ENCODE measurements at regions not wholly inside any gene's neighbourhood (a gene's known extent, or its start where the extent isn't known, plus 50 kb on each side); places are given as distances from the start of the nearest gene placed in this dataset.

GRCh38 chr7:46539892-46540483, 618.9 kb upstream of the IGFBP3 start:
- no peak overlapping the region for H2BK120ac ChIP-seq (replicated peaks; ENCODE audit: low read depth, low read length)
- H3K4me2 ChIP-seq (ENCODE audit: insufficient read depth in 1 of 2, low read depth in 2 of 2, low read length in 2 of 2): peak overlapping the region in 1 of 2 experiments; percentile 40; a peak in 1 of 4 replicates
- peaks cover 0 to 8% of the 10 kb centered on the region in 2 experiments; a peak in 1 of 4 replicates for H3K9me3 ChIP-seq (ENCODE audit: insufficient read depth in 2 of 2, low read depth in 1 of 2, low read length in 1 of 2)
- no peak overlapping the region for H3K9ac ChIP-seq (replicated peaks in 1 of 4; ENCODE audit: extremely low read depth in 1 of 4, low read depth in 3 of 4, low read length in 3 of 4)
- H4K91ac ChIP-seq (replicated peaks; ENCODE audit: insufficient read length, low read length): no peak overlapping the region
- no peak overlapping the region for H3K27ac ChIP-seq (ENCODE audit: low read depth, low read length)
- DNase-seq (ENCODE audit: low read depth in 1 of 2, low spot score in 2 of 2): peak; percentile 31 to 58
- H3K36me3 ChIP-seq (ENCODE audit: control insufficient read depth in 2 of 4, insufficient read depth in 4 of 4, low read length in 3 of 4): no peaks in the 10 kb centered on the region
- H4K20me1 ChIP-seq (replicated peaks in 1 of 2; ENCODE audit: control insufficient read depth in 1 of 2, insufficient read depth in 2 of 2, low read length in 2 of 2): no peaks in the 10 kb centered on the region
- no peak overlapping the region for H3K14ac ChIP-seq (ENCODE audit: insufficient read length)
- no peak overlapping the region for H4K5ac ChIP-seq (ENCODE audit: insufficient read length, low read depth, low read length)
- H3K79me2 ChIP-seq (ENCODE audit: control insufficient read depth in 1 of 2, insufficient read depth in 2 of 2, low read length in 2 of 2): no peaks in the 10 kb centered on the region
- WGBS, 2 experiments (ENCODE audit: extremely low coverage in 1 of 2, insufficient coverage in 1 of 2, insufficient read length in 1 of 2, insufficient replicate concordance in 2 of 2, low coverage in 1 of 2, low lambda C conversion rate in 2 of 2, missing lambda C conversion rate in 1 of 2): 86% methylated on average over 5 of the region's 5 CpGs; no CpG with 5 or more reads in 1 of the 2 experiments
- no peak overlapping the region for H3K23ac ChIP-seq (ENCODE audit: insufficient read length)
- H2BK12ac ChIP-seq (ENCODE audit: low read depth, low read length): no peak overlapping the region
- peaks cover 0 to 15% (median 6%) of the 10 kb centered on the region in 4 experiments; a peak in 6 of 7 replicates for H3K4me1 ChIP-seq (replicated peaks in 1 of 4; ENCODE audit: control insufficient read depth in 3 of 4, insufficient read depth in 4 of 4, low read length in 3 of 4)
- H4K8ac ChIP-seq (ENCODE audit: extremely low read depth, insufficient read depth, low read length): no peak overlapping the region; the same call in 1 of the 2 replicates
- no peaks in the 10 kb centered on the region for H3K23me2 ChIP-seq (ENCODE audit: low read depth, low read length)
- H2AFZ ChIP-seq (ENCODE audit: low read length): 0 out of 2 replicates have a peak overlapping the region, but pooled peaks have one; percentile 34
- ChIA-PET POLR2A (ENCODE audit: partially characterized antibody) (no interaction called here), CTCF (ENCODE audit: partially characterized antibody) (interaction anchor here (1.0 kb wide), 1 partner anchor 366 kb away, joined by 3 read pairs; no protein-coding TSS in a partner anchor)
- FAIRE-seq: no peak
- H2BK20ac ChIP-seq (ENCODE audit: low read length): no peak overlapping the region
- H3K4me3 ChIP-seq (ENCODE audit: extremely low read depth in 1 of 4, insufficient read depth in 2 of 4, low read depth in 3 of 4, low read length in 4 of 4): no peak overlapping the region
- no peak overlapping the region for H3K56ac ChIP-seq (replicated peaks; ENCODE audit: insufficient read length, low read depth, low read length)
- H3K79me1 ChIP-seq (ENCODE audit: low read depth, low read length): no peaks in the 10 kb centered on the region
- no peak overlapping the region for H3K4ac ChIP-seq (replicated peaks; ENCODE audit: insufficient read length, low read depth, low read length)
- no peak overlapping the region; the same call in 1 of the 2 replicates for H2BK5ac ChIP-seq (ENCODE audit: low read depth, low read length)
- H2AK5ac ChIP-seq (ENCODE audit: low read depth, low read length): no peak overlapping the region
- no peak overlapping the region for H2BK15ac ChIP-seq (ENCODE audit: low read length)
- peaks cover 8 to 16% (median 13%) of the 10 kb centered on the region in 4 experiments; a peak in 6 of 7 replicates for H3K27me3 ChIP-seq (replicated peaks in 1 of 4; ENCODE audit: control insufficient read depth in 3 of 4, extremely low read depth in 1 of 4, insufficient read depth in 3 of 4, low read length in 3 of 4)
- no peak overlapping the region for H3K18ac ChIP-seq (ENCODE audit: extremely low read depth, low read length)
- TF ChIP-seq TCF12 (IDR thresholded peaks at IDR 0.05; ENCODE audit: low read depth, low read length): no peak
- TF ChIP-seq, protein P1, sequence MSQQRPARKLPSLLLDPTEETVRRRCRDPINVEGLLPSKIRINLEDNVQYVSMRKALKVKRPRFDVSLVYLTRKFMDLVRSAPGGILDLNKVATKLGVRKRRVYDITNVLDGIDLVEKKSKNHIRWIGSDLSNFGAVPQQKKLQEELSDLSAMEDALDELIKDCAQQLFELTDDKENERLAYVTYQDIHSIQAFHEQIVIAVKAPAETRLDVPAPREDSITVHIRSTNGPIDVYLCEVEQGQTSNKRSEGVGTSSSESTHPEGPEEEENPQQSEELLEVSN (IDR thresholded peaks at IDR 0.05): peak; percentile 52; the same call in 1 of the 2 replicates
- no peak for TF ChIP-seq FOSL1 (IDR thresholded peaks at IDR 0.05; ENCODE audit: insufficient read depth, low read depth, low read length)
- no peak for TF ChIP-seq RNF2 (IDR thresholded peaks at IDR 0.05; ENCODE audit: borderline replicate concordance, low read depth, low read length, missing control alignments, poor library complexity, severe bottlenecking)
- TF ChIP-seq RAD21 (IDR thresholded peaks at IDR 0.05 in 1 of 2, conservative IDR thresholded peaks at IDR 0.05 in 1 of 2; ENCODE audit: low read depth in 2 of 2, low read length in 2 of 2): 0 out of 4 replicates have a peak, but pooled peaks of 1 of the 2 experiments have one; percentile 5
- TF ChIP-seq CHD2 (IDR thresholded peaks at IDR 0.05; ENCODE audit: low read length): no peak
- no peak for TF ChIP-seq NRF1 (IDR thresholded peaks at IDR 0.05; ENCODE audit: low read depth, low read length)
- no peak for TF ChIP-seq SP2 (IDR thresholded peaks at IDR 0.05; ENCODE audit: low read length)
- no peak for TF ChIP-seq RFX5 (IDR thresholded peaks at IDR 0.05; ENCODE audit: borderline replicate concordance, low read depth, low read length)
- TF ChIP-seq MAX (IDR thresholded peaks at IDR 0.05): peak; percentile 58; the same call in 1 of the 2 replicates
- no peak for TF ChIP-seq SP4 (IDR thresholded peaks at IDR 0.05; ENCODE audit: low read length)
- TF ChIP-seq POLR2AphosphoS5 (IDR thresholded peaks at IDR 0.05; ENCODE audit: low read depth, low read length): no peak

Measured in H1 (cell line).